Esophagus muscularis mucosa (tissue), 4 donors: ENCODE measurements at regions not wholly inside any gene's neighbourhood (a gene's known extent, or its start where the extent isn't known, plus 50 kb on each side); places are given as distances from the start of the nearest gene placed in this dataset.

Experiments used
- CTCF ChIP-seq, 3 experiments: fragments of 200-600 bp in 2 of 3; fragments of 450-650 bp in 1 of 3; sonication (generic) in 2 of 3; IDR thresholded peaks; one replicate each; pipeline ENCODE4 v1.5.1; 2017 to 2019; ENCODE audit warnings: antibody characterized with exemption in 3 of 3, mild to moderate bottlenecking in 2 of 3, moderate library complexity in 1 of 3
- EP300 ChIP-seq: sonication (generic); formaldehyde crosslinking; IDR thresholded peaks from one replicate; pipeline ENCODE4 v1.6.1; 2017; ENCODE audit warnings: antibody characterized with exemption
- POLR2A ChIP-seq: fragments of 450-650 bp; IDR thresholded peaks from one replicate; pipeline ENCODE4 v1.6.1; 2017; ENCODE audit warnings: antibody characterized with exemption, moderate library complexity, mild to moderate bottlenecking, low read depth
- POLR2AphosphoS5 ChIP-seq, 2 donors: sonication (generic); formaldehyde crosslinking; IDR thresholded peaks; one replicate each; pipeline ENCODE4 v1.6.1; 2017; ENCODE audit warnings: antibody characterized with exemption in 2 of 2

DNA sequence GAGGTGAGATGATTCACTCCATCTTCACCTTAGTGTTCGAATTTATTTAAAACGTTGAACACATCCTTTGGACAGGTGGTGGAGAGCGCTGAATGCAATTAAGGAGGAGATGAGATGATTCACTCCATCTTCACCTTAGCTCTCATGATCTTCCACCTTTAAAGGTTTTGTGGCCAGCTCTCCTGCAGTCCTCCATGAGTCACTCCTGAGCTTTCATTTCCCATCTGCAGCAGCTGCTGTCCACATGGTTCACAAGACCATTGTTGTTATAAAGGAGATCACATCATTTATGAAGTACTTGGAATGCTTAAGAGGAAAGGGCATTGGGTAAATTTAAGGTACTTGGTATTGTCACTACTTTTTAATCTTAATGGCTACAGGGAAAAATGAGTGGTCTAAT is 298.5 kb downstream of the PAX3 start:
- no peak for TF ChIP-seq POLR2AphosphoS5 (IDR thresholded peaks at IDR 0.05)
- no peak for TF ChIP-seq CTCF (IDR thresholded peaks at IDR 0.05)
- no peak for TF ChIP-seq POLR2A
- no peak for TF ChIP-seq EP300
